ENCODE measurements at regions not wholly inside any gene's neighbourhood (a gene's known extent, or its start where the extent isn't known, plus 50 kb on each side); places are given as distances from the start of the nearest gene placed in this dataset.

DNA sequence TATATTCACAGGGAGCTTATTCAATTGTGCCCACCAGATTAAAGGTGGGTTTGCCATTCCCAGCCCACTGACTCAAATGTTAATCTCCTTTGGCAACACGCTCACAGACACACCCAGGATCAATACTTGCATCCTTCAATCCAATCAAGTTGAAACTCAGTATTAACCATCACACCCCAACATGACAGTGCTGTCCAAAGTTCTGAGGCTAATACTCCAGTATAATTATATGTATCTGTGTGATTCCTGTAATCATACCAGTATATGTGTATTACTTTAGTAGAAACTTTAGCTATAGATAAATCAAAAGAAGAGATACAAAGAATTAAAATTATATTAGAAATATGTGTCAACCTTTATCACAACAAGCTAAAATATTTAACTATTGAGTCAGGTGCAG is 1166.0 kb downstream of the ZPLD1 start:
- TF ChIP-seq, protein P1, sequence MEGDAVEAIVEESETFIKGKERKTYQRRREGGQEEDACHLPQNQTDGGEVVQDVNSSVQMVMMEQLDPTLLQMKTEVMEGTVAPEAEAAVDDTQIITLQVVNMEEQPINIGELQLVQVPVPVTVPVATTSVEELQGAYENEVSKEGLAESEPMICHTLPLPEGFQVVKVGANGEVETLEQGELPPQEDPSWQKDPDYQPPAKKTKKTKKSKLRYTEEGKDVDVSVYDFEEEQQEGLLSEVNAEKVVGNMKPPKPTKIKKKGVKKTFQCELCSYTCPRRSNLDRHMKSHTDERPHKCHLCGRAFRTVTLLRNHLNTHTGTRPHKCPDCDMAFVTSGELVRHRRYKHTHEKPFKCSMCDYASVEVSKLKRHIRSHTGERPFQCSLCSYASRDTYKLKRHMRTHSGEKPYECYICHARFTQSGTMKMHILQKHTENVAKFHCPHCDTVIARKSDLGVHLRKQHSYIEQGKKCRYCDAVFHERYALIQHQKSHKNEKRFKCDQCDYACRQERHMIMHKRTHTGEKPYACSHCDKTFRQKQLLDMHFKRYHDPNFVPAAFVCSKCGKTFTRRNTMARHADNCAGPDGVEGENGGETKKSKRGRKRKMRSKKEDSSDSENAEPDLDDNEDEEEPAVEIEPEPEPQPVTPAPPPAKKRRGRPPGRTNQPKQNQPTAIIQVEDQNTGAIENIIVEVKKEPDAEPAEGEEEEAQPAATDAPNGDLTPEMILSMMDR (IDR thresholded peaks at IDR 0.05) = no peak
- Histone ChIP-seq H3K27me3 (ENCODE audit: control insufficient read depth in 1 of 2, insufficient read depth in 2 of 2, low read length in 2 of 2) (no peaks in the 10 kb centered on the region), H3K36me3 (ENCODE audit: insufficient read depth, low read length) (no peaks in the 10 kb centered on the region), H3K27ac (ENCODE audit: low read depth in 1 of 2, low read length in 2 of 2) (no peak overlapping the region), H3K9me3 (ENCODE audit: control insufficient read depth in 1 of 2, insufficient read depth in 1 of 2, low read length in 2 of 2) (peaks cover 0 to 13% of the 10 kb centered on the region in 2 experiments), H3K4me3 (ENCODE audit: low read length) (no peak overlapping the region), H3K4me1 (ENCODE audit: insufficient read depth, low read length) (no peaks in the 10 kb centered on the region)
- no peaks in the 10 kb centered on the region for H3K4me1 Mint-ChIP-seq (ENCODE audit: low read depth)
- intact Hi-C loops (cut with DNase I, micrococcal nuclease) = no loop called here
- peaks cover 3% of the 10 kb centered on the region for H3K9me3 Mint-ChIP-seq
- no peaks in the 10 kb centered on the region for H3K36me3 Mint-ChIP-seq (ENCODE audit: low read depth)
- H3K4me3 Mint-ChIP-seq = no peak overlapping the region
- DNase-seq = no peak
- ChIA-PET CTCF (interaction anchor here (0.9 kb wide), 1 partner anchor 11 kb away, joined by 3 read pairs; no protein-coding TSS in a partner anchor), POLR2A (no interaction called here)
- H3K27me3 Mint-ChIP-seq = no peaks in the 10 kb centered on the region
- H3K27ac Mint-ChIP-seq = no peak overlapping the region
- ATAC-seq (ENCODE audit: poor library complexity) = no peak

DNA sequence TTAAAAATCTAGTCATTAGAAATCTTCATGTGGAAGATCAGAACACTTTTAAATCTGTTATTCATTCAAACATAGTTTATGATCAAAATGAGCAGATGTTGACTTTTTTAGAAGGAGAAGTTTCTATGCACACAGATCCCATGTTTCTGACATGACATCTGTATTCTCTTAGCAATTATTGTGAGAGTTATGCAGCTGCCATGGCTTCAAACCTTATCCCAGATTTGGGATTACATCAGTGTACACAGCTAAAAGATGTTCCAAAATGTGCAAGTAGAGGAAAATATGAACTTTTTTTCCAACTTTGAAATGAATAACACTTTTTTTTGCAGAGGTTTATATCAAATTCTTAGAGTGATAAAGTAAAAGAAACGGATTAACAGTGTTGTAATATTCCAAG is 1166.9 kb downstream of the ZPLD1 start:
- Histone ChIP-seq H3K4me1 (ENCODE audit: insufficient read depth, low read length) (no peaks in the 10 kb centered on the region), H3K9me3 (ENCODE audit: control insufficient read depth in 1 of 2, insufficient read depth in 1 of 2, low read length in 2 of 2) (peaks cover 0 to 13% of the 10 kb centered on the region in 2 experiments), H3K27ac (ENCODE audit: low read depth in 1 of 2, low read length in 2 of 2) (no peak overlapping the region), H3K27me3 (ENCODE audit: control insufficient read depth in 1 of 2, insufficient read depth in 2 of 2, low read length in 2 of 2) (no peaks in the 10 kb centered on the region), H3K36me3 (ENCODE audit: insufficient read depth, low read length) (no peaks in the 10 kb centered on the region), H3K4me3 (ENCODE audit: low read length) (no peak overlapping the region)
- intact Hi-C loops (cut with DNase I, micrococcal nuclease) = no loop called here
- no peak overlapping the region for H3K27ac Mint-ChIP-seq
- no peaks in the 10 kb centered on the region for H3K4me1 Mint-ChIP-seq (ENCODE audit: low read depth)
- ChIA-PET CTCF (interaction anchor here (0.9 kb wide), 1 partner anchor 11 kb away, joined by 3 read pairs; no protein-coding TSS in a partner anchor), POLR2A (no interaction called here)
- H3K27me3 Mint-ChIP-seq = no peaks in the 10 kb centered on the region
- peaks cover 6% of the 10 kb centered on the region for H3K9me3 Mint-ChIP-seq
- H3K36me3 Mint-ChIP-seq (ENCODE audit: low read depth) = no peaks in the 10 kb centered on the region
- ATAC-seq (ENCODE audit: poor library complexity) (no peak), DNase-seq (no peak)
- TF ChIP-seq, protein P1 (IDR thresholded peaks at IDR 0.05) = no peak
- no peak overlapping the region for H3K4me3 Mint-ChIP-seq

DNA sequence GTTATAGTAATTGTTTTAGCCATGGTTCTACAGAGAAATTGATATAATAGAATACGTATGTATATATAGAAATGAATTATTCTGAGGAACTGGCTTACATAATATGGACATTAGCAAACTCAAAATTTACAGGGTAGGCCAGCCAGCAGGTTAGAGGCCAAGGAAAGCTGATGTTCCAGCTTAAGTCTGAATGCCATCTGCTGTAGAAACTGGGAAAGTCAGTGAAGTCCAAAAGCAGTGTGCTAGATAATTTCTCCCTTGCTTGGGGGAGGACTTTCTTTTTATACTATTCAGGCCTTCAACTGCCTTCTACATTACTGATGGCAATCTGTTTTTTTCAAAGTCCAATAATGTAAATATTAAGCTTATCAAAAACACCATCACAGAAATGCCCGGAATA is 1174.7 kb downstream of the ZPLD1 start:
- H3K4me1 Mint-ChIP-seq (ENCODE audit: low read depth) = no peaks in the 10 kb centered on the region
- no peaks in the 10 kb centered on the region for H3K4me1 ChIP-seq (ENCODE audit: insufficient read depth, low read length)
- no peaks in the 10 kb centered on the region for H3K27me3 ChIP-seq (ENCODE audit: control insufficient read depth in 1 of 2, insufficient read depth in 2 of 2, low read length in 2 of 2)
- POLR2A ChIA-PET = no interaction called here
- H3K36me3 Mint-ChIP-seq (ENCODE audit: low read depth) = no peaks in the 10 kb centered on the region
- DNase-seq = no peak
- H3K27ac Mint-ChIP-seq = no peak overlapping the region
- no peak overlapping the region for H3K27ac ChIP-seq (ENCODE audit: low read depth in 1 of 2, low read length in 2 of 2)
- H3K9me3 ChIP-seq (ENCODE audit: control insufficient read depth in 1 of 2, insufficient read depth in 1 of 2, low read length in 2 of 2) = no peaks in the 10 kb centered on the region
- no peaks in the 10 kb centered on the region for H3K27me3 Mint-ChIP-seq
- CTCF ChIA-PET = no interaction called here
- no peak overlapping the region for H3K4me3 Mint-ChIP-seq
- no peak overlapping the region for H3K4me3 ChIP-seq (ENCODE audit: low read length)
- no peak for ATAC-seq (ENCODE audit: poor library complexity)
- H3K36me3 ChIP-seq (ENCODE audit: insufficient read depth, low read length) = no peaks in the 10 kb centered on the region
- TF ChIP-seq, protein P1 (IDR thresholded peaks at IDR 0.05) = no peak
- intact Hi-C loops (cut with DNase I, micrococcal nuclease) = no loop called here
- peaks cover 8% of the 10 kb centered on the region for H3K9me3 Mint-ChIP-seq
